Cardiac muscle cell (in vitro differentiated cells and primary cell): ENCODE measurements at regions not wholly inside any gene's neighbourhood (a gene's known extent, or its start where the extent isn't known, plus 50 kb on each side); places are given as distances from the start of the nearest gene placed in this dataset.

Experiments
- DNase-seq, 2 donors: peaks; one replicate each; pipeline versions ENCODE4 v3.0.0 to v3.0.0-alpha.2; 2010 to 2017; ENCODE audit warnings: low read depth in 1 of 2, low spot score in 1 of 2
- H3K27ac ChIP-seq: fragments of 200-600 bp; sonication (generic); 2 replicates; pipeline ENCODE4 v1.5.1; 2016
- H3K27me3 ChIP-seq: fragments of 200-600 bp; sonication (generic); 2 replicates; pipeline ENCODE4 v1.6.0; 2016; ENCODE audit warnings: control low read depth
- H3K36me3 ChIP-seq: fragments of 200-600 bp; sonication (generic); 2 replicates; pipeline ENCODE4 v1.5.1; 2016; ENCODE audit warnings: control low read depth
- H3K4me1 ChIP-seq: fragments of 200-600 bp; sonication (generic); 2 replicates; pipeline ENCODE4 v1.8.1; 2017; ENCODE audit warnings: low read depth, mild to moderate bottlenecking, mixed run types
- H3K4me3 ChIP-seq: fragments of 200-600 bp; sonication (generic); 2 replicates; pipeline ENCODE4 v1.5.1; 2016; ENCODE audit warnings: mild to moderate bottlenecking
- H3K9me3 ChIP-seq: fragments of 200-600 bp; sonication (generic); 2 replicates; pipeline ENCODE4 v1.5.1; 2017; ENCODE audit warnings: low read depth, mild to moderate bottlenecking, control low read depth
- CTCF ChIP-seq: IDR thresholded peaks from 2 replicates; pipeline ENCODE4 v1.5.1; 2012; ENCODE audit warnings: low read depth, mild to moderate bottlenecking, low read length

- H3K4me1 ChIP-seq, result no peaks in the 10 kb centered on the region
- H3K36me3 ChIP-seq, result no peaks in the 10 kb centered on the region
- H3K9me3 ChIP-seq, result no peaks in the 10 kb centered on the region
- no peaks in the 10 kb centered on the region for H3K27me3 ChIP-seq
- DNase-seq, result no peak
- TF ChIP-seq CTCF, result no peak
- no peak overlapping the region for H3K4me3 ChIP-seq
- no peak overlapping the region for H3K27ac ChIP-seq
Measured at GRCh38 chr7:33841031-33841430, 64.3 kb upstream of the BMPER start.

GRCh38 chr7:33841705-33842129 is 63.6 kb upstream of the BMPER start:
- Histone ChIP-seq H3K27ac (no peak overlapping the region), H3K4me1 (no peaks in the 10 kb centered on the region), H3K9me3 (no peaks in the 10 kb centered on the region), H3K4me3 (no peak overlapping the region), H3K27me3 (no peaks in the 10 kb centered on the region), H3K36me3 (no peaks in the 10 kb centered on the region)
- DNase-seq, result peak in 1 of 2 donors; percentile 36
- no peak for TF ChIP-seq CTCF

- no peak for DNase-seq
- TF ChIP-seq CTCF, result no peak
Measured at GRCh38 chr7:33842150-33842549, 63.2 kb upstream of the BMPER start.

GRCh38 chr7:33845991-33846509 is 59.3 kb upstream of the BMPER start:
- no peak for TF ChIP-seq CTCF
- Histone ChIP-seq H3K4me3 (no peak overlapping the region), H3K9me3 (no peaks in the 10 kb centered on the region), H3K27me3 (no peaks in the 10 kb centered on the region), H3K4me1 (no peaks in the 10 kb centered on the region), H3K27ac (no peak overlapping the region), H3K36me3 (no peaks in the 10 kb centered on the region)
- peak in 1 of 2 donors; percentile 30 for DNase-seq

More at GRCh38 chr7:33842150-33842549, 63.2 kb upstream of the BMPER start:
- Histone ChIP-seq H3K9me3 (no peaks in the 10 kb centered on the region), H3K36me3 (no peaks in the 10 kb centered on the region), H3K27me3 (no peaks in the 10 kb centered on the region), H3K4me3 (no peak overlapping the region), H3K4me1 (no peaks in the 10 kb centered on the region), H3K27ac (no peak overlapping the region)

GRCh38 chr7:33849004-33849403 is 56.3 kb upstream of the BMPER start:
- Histone ChIP-seq H3K36me3 (no peaks in the 10 kb centered on the region), H3K9me3 (no peaks in the 10 kb centered on the region), H3K4me1 (no peaks in the 10 kb centered on the region), H3K27ac (no peak overlapping the region), H3K27me3 (no peaks in the 10 kb centered on the region), H3K4me3 (no peak overlapping the region)
- TF ChIP-seq CTCF, result no peak
- no peak for DNase-seq

GRCh38 chr7:33849971-33850559 is 55.3 kb upstream of the BMPER start:
- Histone ChIP-seq H3K27ac (no peak overlapping the region), H3K4me3 (no peak overlapping the region), H3K36me3 (no peaks in the 10 kb centered on the region), H3K9me3 (no peaks in the 10 kb centered on the region), H3K27me3 (no peaks in the 10 kb centered on the region), H3K4me1 (no peaks in the 10 kb centered on the region)
- TF ChIP-seq CTCF, result no peak
- DNase-seq, result no peak
